ENCODE measurements at regions not wholly inside any gene's neighbourhood (a gene's known extent, or its start where the extent isn't known, plus 50 kb on each side); places are given as distances from the start of the nearest gene placed in this dataset.
"Not testable (repeated sequence)": the region's sequence is repeated elsewhere in the genome, so short reads cannot be mapped to it uniquely, and the experiment has no call there.

- in situ Hi-C loops (cut with MboI; ENCODE audit: low sequenced_read_pairs): no loop called here
These were observed 271.5 kb downstream of the TUSC7 start for GRCh38 chr3:116981089-116981488.

GRCh38 chr3:116984301-116984700 is 274.7 kb downstream of the TUSC7 start:
- in situ Hi-C loops (cut with MboI; ENCODE audit: low sequenced_read_pairs): no loop called here

GRCh38 chr3:116994351-116994879 is 284.8 kb downstream of the TUSC7 start:
- in situ Hi-C loops (cut with MboI; ENCODE audit: low sequenced_read_pairs): no loop called here

- in situ Hi-C loops (cut with MboI; ENCODE audit: low sequenced_read_pairs): no loop called here
These were observed 293.9 kb downstream of the TUSC7 start for GRCh38 chr3:117003501-117003900.

GRCh38 chr3:117005274-117005673 is 295.7 kb downstream of the TUSC7 start:
- in situ Hi-C loops (cut with MboI; ENCODE audit: low sequenced_read_pairs): no loop called here

GRCh38 chr3:117005911-117006522 is 296.4 kb downstream of the TUSC7 start:
- in situ Hi-C loops (cut with MboI; ENCODE audit: low sequenced_read_pairs): no loop called here

GRCh38 chr3:117010318-117010717 is 300.7 kb downstream of the TUSC7 start:
- in situ Hi-C loops (cut with MboI; ENCODE audit: low sequenced_read_pairs): no loop called here

GRCh38 chr3:117011687-117012250 is 302.2 kb downstream of the TUSC7 start:
- in situ Hi-C loops (cut with MboI; ENCODE audit: low sequenced_read_pairs): no loop called here

- in situ Hi-C loops (cut with MboI; ENCODE audit: low sequenced_read_pairs): no loop called here
These were observed 306.8 kb downstream of the TUSC7 start for GRCh38 chr3:117016378-117016777.

- in situ Hi-C loops (cut with MboI; ENCODE audit: low sequenced_read_pairs): no loop called here
These were observed 307.7 kb downstream of the TUSC7 start for GRCh38 chr3:117017135-117017894.

- in situ Hi-C loops (cut with MboI; ENCODE audit: low sequenced_read_pairs): no loop called here
These were observed 309.1 kb downstream of the TUSC7 start for GRCh38 chr3:117018655-117019054.

- in situ Hi-C loops (cut with MboI; ENCODE audit: low sequenced_read_pairs): no loop called here
These were observed 309.6 kb downstream of the TUSC7 start for GRCh38 chr3:117019082-117019713.

GRCh38 chr3:117026401-117026800 is 316.8 kb downstream of the TUSC7 start:
- in situ Hi-C loops (cut with MboI; ENCODE audit: low sequenced_read_pairs): no loop called here

GRCh38 chr3:117035745-117036144 is 326.2 kb downstream of the TUSC7 start:
- in situ Hi-C loops (cut with MboI; ENCODE audit: low sequenced_read_pairs): no loop called here

- in situ Hi-C loops (cut with MboI; ENCODE audit: low sequenced_read_pairs): no loop called here
These were observed 326.8 kb downstream of the TUSC7 start for GRCh38 chr3:117036259-117036799.

- in situ Hi-C loops (cut with MboI; ENCODE audit: low sequenced_read_pairs): no loop called here
These were observed 335.6 kb downstream of the TUSC7 start for GRCh38 chr3:117045143-117045542.

- in situ Hi-C loops (cut with MboI; ENCODE audit: low sequenced_read_pairs): no loop called here
These were observed 338.5 kb downstream of the TUSC7 start for GRCh38 chr3:117047951-117048705.

- in situ Hi-C loops (cut with MboI; ENCODE audit: low sequenced_read_pairs): no loop called here
These were observed 342.8 kb downstream of the TUSC7 start for GRCh38 chr3:117052395-117052794.

- in situ Hi-C loops (cut with MboI; ENCODE audit: low sequenced_read_pairs): no loop called here
These were observed 345.0 kb downstream of the TUSC7 start for GRCh38 chr3:117054556-117054955.

GRCh38 chr3:117056946-117057345 is 347.4 kb downstream of the TUSC7 start:
- in situ Hi-C loops (cut with MboI; ENCODE audit: low sequenced_read_pairs): not testable (repeated sequence)

Measured in HL-60/S4 treated with phorbol 12-myristate 13-acetate at 8.2 ng/mL for 4 days and 3 days (cell line).